ENCODE measurements at regions not wholly inside any gene's neighbourhood (a gene's known extent, or its start where the extent isn't known, plus 50 kb on each side); places are given as distances from the start of the nearest gene placed in this dataset.

GRCh38 chr6:144601221-144601620 is 316.1 kb downstream of the UTRN start:
- Histone ChIP-seq H3K27ac (no peak overlapping the region), H3K36me3 (peaks cover 0 to 17% (median 12%) of the 10 kb centered on the region in 3 donors), H3K4me3 (no peak overlapping the region), H3K27me3 (no peaks in the 10 kb centered on the region), H3K4me1 (no peaks in the 10 kb centered on the region), H3K9me3 (peaks cover 0 to 14% (median 0%) of the 10 kb centered on the region in 3 donors)
- intact Hi-C loops (cut with DNase I; ENCODE audit: low total_unique reads): no loop called here
- no peak for DNase-seq
- TF ChIP-seq CTCF (IDR thresholded peaks at IDR 0.05): no peak

- no peak for DNase-seq
- TF ChIP-seq CTCF (IDR thresholded peaks at IDR 0.05): no peak
- H3K36me3 ChIP-seq: peaks cover 0 to 17% (median 12%) of the 10 kb centered on the region in 3 donors
- no peak overlapping the region for H3K4me3 ChIP-seq
- no peaks in the 10 kb centered on the region for H3K4me1 ChIP-seq
- H3K27ac ChIP-seq: no peak overlapping the region
- intact Hi-C loops (cut with DNase I; ENCODE audit: low total_unique reads): no loop called here
- H3K9me3 ChIP-seq: peaks cover 0 to 14% (median 0%) of the 10 kb centered on the region in 3 donors
- no peaks in the 10 kb centered on the region for H3K27me3 ChIP-seq
These were observed 317.5 kb downstream of the UTRN start for GRCh38 chr6:144602523-144603180.

GRCh38 chr6:144606083-144606482 is 320.9 kb downstream of the UTRN start:
- TF ChIP-seq CTCF (IDR thresholded peaks at IDR 0.05): no peak
- Histone ChIP-seq H3K9me3 (peaks cover 0 to 3% (median 0%) of the 10 kb centered on the region in 3 donors), H3K27me3 (no peaks in the 10 kb centered on the region), H3K4me1 (no peaks in the 10 kb centered on the region), H3K4me3 (no peak overlapping the region), H3K36me3 (peaks cover 0 to 5% (median 0%) of the 10 kb centered on the region in 3 donors), H3K27ac (no peak overlapping the region)
- intact Hi-C loops (cut with DNase I; ENCODE audit: low total_unique reads): no loop called here
- DNase-seq: no peak

GRCh38 chr6:144607998-144608735 is 323.0 kb downstream of the UTRN start:
- no peak overlapping the region for H3K27ac ChIP-seq
- H3K36me3 ChIP-seq: no peaks in the 10 kb centered on the region
- no peak for DNase-seq
- intact Hi-C loops (cut with DNase I; ENCODE audit: low total_unique reads): no loop called here
- no peaks in the 10 kb centered on the region for H3K9me3 ChIP-seq
- no peaks in the 10 kb centered on the region for H3K27me3 ChIP-seq
- no peaks in the 10 kb centered on the region for H3K4me1 ChIP-seq
- no peak for TF ChIP-seq CTCF (IDR thresholded peaks at IDR 0.05)
- no peak overlapping the region for H3K4me3 ChIP-seq

- Histone ChIP-seq H3K27me3 (no peaks in the 10 kb centered on the region), H3K9me3 (no peaks in the 10 kb centered on the region), H3K4me3 (no peak overlapping the region), H3K36me3 (no peaks in the 10 kb centered on the region), H3K27ac (no peak overlapping the region), H3K4me1 (no peaks in the 10 kb centered on the region)
- intact Hi-C loops (cut with DNase I; ENCODE audit: low total_unique reads): no loop called here
- TF ChIP-seq CTCF (IDR thresholded peaks at IDR 0.05): no peak
- no peak for DNase-seq
These were observed 327.7 kb downstream of the UTRN start for GRCh38 chr6:144612811-144613210.

All from tibial artery (tissue), 4 donors.